ENCODE measurements at regions not wholly inside any gene's neighbourhood (a gene's known extent, or its start where the extent isn't known, plus 50 kb on each side); places are given as distances from the start of the nearest gene placed in this dataset.

DNA sequence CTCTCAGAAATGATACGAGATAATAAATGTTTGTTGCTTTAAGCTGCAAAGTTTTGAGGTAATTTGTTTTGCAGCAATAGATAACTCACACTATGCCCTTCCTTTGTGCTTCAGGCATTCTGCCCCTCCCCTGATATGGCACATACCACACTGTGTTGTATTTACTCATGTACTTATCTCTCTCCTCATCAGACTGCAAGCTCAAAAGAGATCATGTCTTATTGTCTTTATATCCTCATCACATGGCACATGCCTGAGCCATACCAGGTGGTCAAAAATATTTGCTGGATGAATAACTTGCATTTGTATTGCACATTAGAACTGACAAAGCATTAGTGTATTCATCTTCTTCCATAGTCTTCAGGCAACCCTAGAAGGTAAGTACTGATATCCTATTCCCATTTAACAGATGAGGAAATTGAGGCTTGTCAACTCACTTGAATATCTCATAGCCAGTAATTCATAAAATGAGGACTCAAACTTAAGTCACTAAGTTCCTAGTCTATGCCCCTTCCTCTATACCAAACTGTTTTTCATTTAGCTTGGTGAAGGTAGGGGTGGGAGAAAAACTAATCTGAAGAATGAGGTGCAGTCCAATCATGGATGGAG, 83.9 kb upstream of the EED start:
- TF ChIP-seq EZH2 (IDR thresholded peaks at IDR 0.05; ENCODE audit: insufficient read depth, poor library complexity, severe bottlenecking) = no peak
- no peak for TF ChIP-seq EZH2phosphoT487 (IDR thresholded peaks at IDR 0.05; ENCODE audit: insufficient read depth, low read depth)
